Heart right ventricle (tissue), 16 donors: ENCODE measurements at regions not wholly inside any gene's neighbourhood (a gene's known extent, or its start where the extent isn't known, plus 50 kb on each side); places are given as distances from the start of the nearest gene placed in this dataset.

Source experiments
- ATAC-seq, 8 donors: fragments of 200-7000 bp; cut with Tn5 transposase; one replicate each; pipeline ENCODE4 v1.9.1; 2020; ENCODE audit warnings: mild to moderate bottlenecking in 8 of 8, moderate library complexity in 8 of 8, moderate number of reproducible peaks in 1 of 8
- DNase-seq, 2 donors: peaks; one replicate each; pipeline ENCODE4 v3.0.0-alpha.2; 2020
- H3K27ac ChIP-seq, 10 donors: fragments of 200-600 bp; sonication (generic) in 2 of 10; one replicate each; pipeline versions ENCODE4 v1.5.0 to v1.8.0; 2020 to 2022; ENCODE audit warnings: mild to moderate bottlenecking in 3 of 10
- H3K27me3 ChIP-seq, 7 donors: fragments of 200-600 bp; one replicate each; pipeline ENCODE4 v1.8.0; 2021 to 2022; ENCODE audit warnings: mild to moderate bottlenecking in 2 of 7
- H3K36me3 ChIP-seq, 9 donors: fragments of 200-600 bp; sonication (generic) in 1 of 9; one replicate each; pipeline versions ENCODE4 v1.5.0 to v1.8.0; 2020 to 2022; ENCODE audit warnings: mild to moderate bottlenecking in 2 of 9
- H3K4me1 ChIP-seq, 9 donors: fragments of 200-600 bp; sonication (generic) in 1 of 9; one replicate each; pipeline versions ENCODE4 v1.5.0 to v1.8.0; 2020 to 2022; ENCODE audit warnings: mild to moderate bottlenecking in 4 of 9
- H3K4me3 ChIP-seq, 10 donors: fragments of 200-600 bp; sonication (generic) in 2 of 10; one replicate each; pipeline versions ENCODE4 v1.5.0 to v1.8.0; 2020 to 2022; ENCODE audit warnings: mild to moderate bottlenecking in 7 of 10, moderate library complexity in 2 of 10
- H3K9me3 ChIP-seq, 11 donors: fragments of 200-600 bp in 10 of 11; sonication (generic) in 2 of 11; one replicate each; pipeline versions ENCODE4 v1.5.0 to v1.8.0; 2013 to 2022; ENCODE audit warnings: mild to moderate bottlenecking in 2 of 11, control low read depth in 1 of 11, moderate library complexity in 1 of 11
- WGBS, 2 donors: extraction: QIAGEN DNeasy Blood & Tissue Kit; methylation state at CpG; one replicate each; pipeline ENCODE4 v1.1.7; 2013; ENCODE audit warnings: inconsistent platforms in 1 of 2; 5-methylcytosine and 5-hydroxymethylcytosine counted together
- intact Hi-C, 10 donors: fragments of 100-400 bp; cut with DNase I; formaldehyde crosslinking; loops; one replicate each; pipeline versions ENCODE4 v1.11.1 to v1.14.2; 2022
- TF ChIP-seq, protein P1 (sequence below), 9 donors: fragments of 200-600 bp; sonication (generic) in 2 of 9; IDR thresholded peaks; one replicate each; pipeline versions ENCODE4 v1.5.0 to v1.8.0; 2021 to 2022; ENCODE audit warnings: antibody characterized with exemption in 9 of 9, mild to moderate bottlenecking in 5 of 9, moderate library complexity in 1 of 9
- donor health status: Arrhythmogenic right ventricular cardiomyopathy.
- donor health status: ischemic (EF 13 %, LVEDD 7.1; RV severe dilation, severe dysfunction).
- donor health status: healthy with polysubstance abuse.
- donor health status: DM: no; HTN: yes; CAD: no.
- donor health status: DM: no; HTN: no; CAD: no.
- donor health status: ischemic (EF 25% LVEDD 6.9; RV normal size, moderate dysfunction).
- donor health status: ischemic (EF 25% LVEDD 5.7; RV mildly dilated, moderate dysfunction).
- donor health status: healthy.
- donor health status: DM: yes; HTN: yes; CAD: no.
- donor health status: Ischemic cardiomyopathy.
- donor health status: ischemic (EF 35%, LVEDD 5.7; RV mildly dilated, moderate dysfunction).
- donor health status: nonischemic (EF 11% LVEDD 7.7; RV severe dilation, severe dysfunction).
- donor health status: DM: yes; HTN: yes; CAD: no.
- donor health status: PGD.
- donor health status: ischemic (EF 29% LVEDD 5.4; RV normal size, mild dysfunction).
- donor health status: nonischemic (EF 23%, LVEDD 6.1; RV moderate dilation, normal function).

DNA sequence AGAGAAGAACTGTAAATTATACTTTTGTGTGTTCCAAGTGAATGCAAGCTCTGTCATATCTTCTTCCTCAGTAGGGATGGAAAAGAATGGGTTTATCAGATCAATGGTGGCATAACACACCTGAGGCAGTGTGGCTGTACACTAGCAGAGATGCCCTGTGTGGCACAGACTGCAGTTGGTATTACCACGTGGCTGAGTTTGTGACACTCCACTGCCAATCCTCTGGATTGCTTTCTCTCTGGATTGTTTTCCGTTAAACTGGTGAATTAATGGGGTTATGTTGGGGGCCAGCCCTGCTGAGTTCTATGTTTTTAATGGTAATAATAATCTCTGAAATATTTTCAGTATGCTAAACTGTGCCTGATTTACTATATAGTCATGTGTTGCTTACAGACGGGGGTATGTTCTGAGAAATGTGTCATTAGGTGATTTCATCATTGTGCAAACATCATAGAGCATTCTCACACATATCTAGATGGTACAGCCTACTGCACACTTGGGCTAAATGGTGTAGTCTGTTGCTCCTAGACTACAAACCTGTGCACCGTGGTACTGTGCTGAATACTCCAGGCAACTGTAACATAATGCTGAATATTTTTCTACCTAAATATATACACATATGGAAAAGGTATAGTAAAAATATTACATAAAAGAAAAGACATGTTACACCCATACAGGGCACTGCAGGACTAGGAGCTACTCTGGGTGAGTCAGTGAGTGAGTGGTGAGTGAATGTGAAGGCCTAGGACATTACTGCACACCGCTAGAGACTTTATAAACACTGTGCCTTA lies 84.7 kb upstream of the ST6GAL2 start:
- no peak for DNase-seq
- Histone ChIP-seq H3K36me3 (no peaks in the 10 kb centered on the region), H3K4me3 (no peak overlapping the region), H3K27ac (no peak overlapping the region), H3K27me3 (peaks cover 0 to 3% (median 0%) of the 10 kb centered on the region in 7 donors), H3K4me1 (no peaks in the 10 kb centered on the region), H3K9me3 (no peaks in the 10 kb centered on the region)
- 85 to 90% methylated on average over 5 of the region's 5 CpGs for WGBS, 2 donors
- TF ChIP-seq, protein P1, sequence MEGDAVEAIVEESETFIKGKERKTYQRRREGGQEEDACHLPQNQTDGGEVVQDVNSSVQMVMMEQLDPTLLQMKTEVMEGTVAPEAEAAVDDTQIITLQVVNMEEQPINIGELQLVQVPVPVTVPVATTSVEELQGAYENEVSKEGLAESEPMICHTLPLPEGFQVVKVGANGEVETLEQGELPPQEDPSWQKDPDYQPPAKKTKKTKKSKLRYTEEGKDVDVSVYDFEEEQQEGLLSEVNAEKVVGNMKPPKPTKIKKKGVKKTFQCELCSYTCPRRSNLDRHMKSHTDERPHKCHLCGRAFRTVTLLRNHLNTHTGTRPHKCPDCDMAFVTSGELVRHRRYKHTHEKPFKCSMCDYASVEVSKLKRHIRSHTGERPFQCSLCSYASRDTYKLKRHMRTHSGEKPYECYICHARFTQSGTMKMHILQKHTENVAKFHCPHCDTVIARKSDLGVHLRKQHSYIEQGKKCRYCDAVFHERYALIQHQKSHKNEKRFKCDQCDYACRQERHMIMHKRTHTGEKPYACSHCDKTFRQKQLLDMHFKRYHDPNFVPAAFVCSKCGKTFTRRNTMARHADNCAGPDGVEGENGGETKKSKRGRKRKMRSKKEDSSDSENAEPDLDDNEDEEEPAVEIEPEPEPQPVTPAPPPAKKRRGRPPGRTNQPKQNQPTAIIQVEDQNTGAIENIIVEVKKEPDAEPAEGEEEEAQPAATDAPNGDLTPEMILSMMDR (IDR thresholded peaks at IDR 0.05), result no peak
- no peak for ATAC-seq
- intact Hi-C loops, result no loop called here

DNA sequence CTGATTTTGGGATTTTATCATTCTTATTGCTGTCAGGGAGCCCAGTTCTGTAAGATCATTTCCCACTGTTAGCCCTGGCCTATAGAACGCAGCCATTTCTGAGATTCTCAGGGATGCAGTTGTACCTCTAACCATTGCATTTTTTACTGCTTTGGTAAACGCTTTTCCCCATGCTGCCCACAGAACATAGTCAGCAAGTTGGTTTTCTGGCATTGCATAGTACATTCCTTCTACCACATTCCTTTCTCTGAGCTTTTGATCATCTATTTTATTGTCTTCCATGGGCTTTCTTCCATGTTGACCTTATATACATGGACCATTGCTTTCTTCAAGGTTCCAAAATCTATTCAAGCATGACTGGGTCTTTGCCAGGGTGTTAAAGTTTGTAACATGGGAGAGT lies 86.8 kb upstream of the ST6GAL2 start:
- Histone ChIP-seq H3K9me3 (no peaks in the 10 kb centered on the region), H3K36me3 (no peaks in the 10 kb centered on the region), H3K4me1 (no peaks in the 10 kb centered on the region), H3K27ac (no peak overlapping the region), H3K27me3 (peaks cover 0 to 3% (median 0%) of the 10 kb centered on the region in 7 donors), H3K4me3 (no peak overlapping the region)
- DNase-seq, result no peak
- TF ChIP-seq, protein P1 (IDR thresholded peaks at IDR 0.05), result no peak
- no peak for ATAC-seq
- intact Hi-C loops, result no loop called here
- WGBS, 2 donors, result 82 to 89% methylated on average over 2 of the region's 2 CpGs

DNA sequence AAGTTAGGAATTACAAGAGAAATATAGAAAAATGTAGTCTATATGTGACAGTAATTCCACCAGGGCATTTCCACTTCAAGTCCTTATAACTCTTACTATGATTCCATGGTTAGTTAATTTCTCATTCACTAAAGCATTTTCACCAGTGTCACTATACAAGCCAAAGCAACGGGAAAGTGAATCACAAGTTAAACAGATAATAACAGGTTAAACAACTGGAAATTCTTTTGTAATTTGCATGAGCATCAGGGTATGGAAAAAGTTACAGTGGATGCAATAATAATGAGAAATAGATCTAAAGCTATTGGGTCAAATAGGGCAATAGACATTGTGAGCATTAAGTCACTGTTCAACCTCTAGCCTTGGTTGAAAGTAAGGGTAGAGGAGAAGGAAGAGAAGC lies 88.9 kb upstream of the ST6GAL2 start:
- Histone ChIP-seq H3K36me3 (no peaks in the 10 kb centered on the region), H3K27ac (no peak overlapping the region), H3K4me1 (no peaks in the 10 kb centered on the region), H3K27me3 (peaks cover 0 to 3% (median 0%) of the 10 kb centered on the region in 7 donors), H3K4me3 (no peak overlapping the region), H3K9me3 (no peaks in the 10 kb centered on the region)
- no peak for ATAC-seq
- WGBS, 2 donors, result 83 to 85% methylated on average over 1 of the region's 1 CpG
- DNase-seq, result no peak
- intact Hi-C loops, result no loop called here
- TF ChIP-seq, protein P1 (IDR thresholded peaks at IDR 0.05), result no peak

GRCh38 chr2:106975641-106976040 lies 89.7 kb upstream of the ST6GAL2 start:
- Histone ChIP-seq H3K9me3 (no peaks in the 10 kb centered on the region), H3K4me3 (no peak overlapping the region), H3K27ac (no peak overlapping the region), H3K27me3 (peaks cover 0 to 3% (median 0%) of the 10 kb centered on the region in 7 donors), H3K36me3 (no peaks in the 10 kb centered on the region), H3K4me1 (no peaks in the 10 kb centered on the region)
- DNase-seq (no peak), ATAC-seq (no peak)
- intact Hi-C loops, result no loop called here
- WGBS, 2 donors, result 81 to 83% methylated on average over 1 of the region's 1 CpG
- TF ChIP-seq, protein P1 (IDR thresholded peaks at IDR 0.05), result no peak
